Central memory CD8-positive, alpha-beta T cell (primary cell): ENCODE measurements at regions not wholly inside any gene's neighbourhood (a gene's known extent, or its start where the extent isn't known, plus 50 kb on each side); places are given as distances from the start of the nearest gene placed in this dataset.
"Not testable (repeated sequence)": the region's sequence is repeated elsewhere in the genome, so short reads cannot be mapped to it uniquely, and the experiment has no call there.

Experiments
- ATAC-seq: fragments of 150-1000 bp; cut with Tn5 transposase; replicated peaks from 2 replicates; pipeline ENCODE4 v1.10.0; 2022; ENCODE audit warnings: mild to moderate bottlenecking, moderate FRiP score, moderate number of reproducible peaks; ENCODE audit not compliant: poor library complexity, severe bottlenecking; ENCODE audit errors: extremely low read depth
- DNase-seq, 2 donors: peaks; one replicate each; pipeline ENCODE4 v3.0.0; 2021; ENCODE audit warnings: low spot score in 2 of 2
- H3K27ac Mint-ChIP-seq: one replicate; pipeline ENCODE4 v1.8.0; 2022; ENCODE audit warnings: low read depth, mild to moderate bottlenecking, moderate library complexity, mixed read lengths
- H3K27me3 Mint-ChIP-seq: one replicate; pipeline ENCODE4 v1.8.0; 2022; ENCODE audit warnings: mixed read lengths
- H3K36me3 Mint-ChIP-seq: one replicate; pipeline ENCODE4 v1.8.0; 2022; ENCODE audit warnings: mild to moderate bottlenecking, moderate library complexity, mixed read lengths; ENCODE audit not compliant: insufficient read depth
- H3K4me1 Mint-ChIP-seq: one replicate; pipeline ENCODE4 v1.8.0; 2022; ENCODE audit warnings: mixed read lengths
- H3K4me3 Mint-ChIP-seq: one replicate; pipeline ENCODE4 v1.8.0; 2022; ENCODE audit warnings: mild to moderate bottlenecking, moderate library complexity, mixed read lengths
- H3K9me3 Mint-ChIP-seq: one replicate; pipeline ENCODE4 v1.8.0; 2022; ENCODE audit warnings: mixed read lengths

- Mint-ChIP-seq H3K36me3 (peaks cover 2% of the 10 kb centered on the region), H3K27ac (no peak overlapping the region), H3K4me3 (no peak overlapping the region), H3K27me3 (no peaks in the 10 kb centered on the region), H3K4me1 (no peaks in the 10 kb centered on the region), H3K9me3 (peaks cover 7% of the 10 kb centered on the region)
- no peak for ATAC-seq
- DNase-seq = no peak
These were observed 992.2 kb upstream of the PCDH20 start for GRCh38 chr13:62407871-62408270.

GRCh38 chr13:62388515-62388914 is 972.9 kb upstream of the PCDH20 start:
- no peak overlapping the region for H3K4me3 Mint-ChIP-seq
- no peak overlapping the region for H3K27ac Mint-ChIP-seq
- ATAC-seq (no peak), DNase-seq (no peak)
- no peaks in the 10 kb centered on the region for H3K36me3 Mint-ChIP-seq
- H3K4me1 Mint-ChIP-seq = no peaks in the 10 kb centered on the region
- peaks cover 6% of the 10 kb centered on the region for H3K9me3 Mint-ChIP-seq
- H3K27me3 Mint-ChIP-seq = no peaks in the 10 kb centered on the region

GRCh38 chr13:62387647-62388046 is 972.0 kb upstream of the PCDH20 start:
- no peaks in the 10 kb centered on the region for H3K4me1 Mint-ChIP-seq
- ATAC-seq = no peak
- no peaks in the 10 kb centered on the region for H3K27me3 Mint-ChIP-seq
- H3K9me3 Mint-ChIP-seq = peaks cover 6% of the 10 kb centered on the region
- no peak for DNase-seq
- no peak overlapping the region for H3K27ac Mint-ChIP-seq
- no peaks in the 10 kb centered on the region for H3K36me3 Mint-ChIP-seq
- no peak overlapping the region for H3K4me3 Mint-ChIP-seq

- H3K27ac Mint-ChIP-seq, H3K27me3 Mint-ChIP-seq, ATAC-seq, H3K4me3 Mint-ChIP-seq, H3K9me3 Mint-ChIP-seq, H3K36me3 Mint-ChIP-seq, DNase-seq, H3K4me1 Mint-ChIP-seq: not testable (repeated sequence)
These were observed 963.6 kb upstream of the PCDH20 start for GRCh38 chr13:62379241-62379640.

- H3K4me1 Mint-ChIP-seq = no peaks in the 10 kb centered on the region
- H3K27ac Mint-ChIP-seq = no peak overlapping the region
- ATAC-seq (no peak), DNase-seq (no peak)
- H3K27me3 Mint-ChIP-seq = no peaks in the 10 kb centered on the region
- peaks cover 6% of the 10 kb centered on the region for H3K9me3 Mint-ChIP-seq
- no peak overlapping the region for H3K4me3 Mint-ChIP-seq
- H3K36me3 Mint-ChIP-seq = no peaks in the 10 kb centered on the region
These were observed 962.2 kb upstream of the PCDH20 start for GRCh38 chr13:62377838-62378237.

- Mint-ChIP-seq H3K36me3 (no peaks in the 10 kb centered on the region), H3K27ac (no peak overlapping the region), H3K9me3 (peaks cover 6% of the 10 kb centered on the region), H3K4me3 (no peak overlapping the region), H3K4me1 (no peaks in the 10 kb centered on the region), H3K27me3 (no peaks in the 10 kb centered on the region)
- no peak for ATAC-seq
- no peak for DNase-seq
These were observed 960.0 kb upstream of the PCDH20 start for GRCh38 chr13:62375653-62376052.

GRCh38 chr13:62371737-62372136 is 956.1 kb upstream of the PCDH20 start:
- Mint-ChIP-seq H3K36me3 (no peaks in the 10 kb centered on the region), H3K27ac (no peak overlapping the region), H3K27me3 (no peaks in the 10 kb centered on the region), H3K4me1 (no peaks in the 10 kb centered on the region), H3K9me3 (peaks cover 8% of the 10 kb centered on the region), H3K4me3 (no peak overlapping the region)
- DNase-seq (no peak), ATAC-seq (no peak)

- not testable (repeated sequence) for H3K4me3 Mint-ChIP-seq, H3K27me3 Mint-ChIP-seq, H3K4me1 Mint-ChIP-seq, H3K9me3 Mint-ChIP-seq, ATAC-seq, H3K36me3 Mint-ChIP-seq, H3K27ac Mint-ChIP-seq, DNase-seq
These were observed 952.3 kb upstream of the PCDH20 start for GRCh38 chr13:62367971-62368370.

GRCh38 chr13:62360609-62361008 is 945.0 kb upstream of the PCDH20 start:
- Mint-ChIP-seq H3K9me3 (peaks cover 6% of the 10 kb centered on the region), H3K4me3 (no peak overlapping the region), H3K36me3 (no peaks in the 10 kb centered on the region), H3K4me1 (no peaks in the 10 kb centered on the region), H3K27me3 (no peaks in the 10 kb centered on the region), H3K27ac (no peak overlapping the region)
- ATAC-seq (no peak), DNase-seq (no peak)

- DNase-seq (no peak), ATAC-seq (no peak)
- H3K27me3 Mint-ChIP-seq = no peaks in the 10 kb centered on the region
- peaks cover 6% of the 10 kb centered on the region for H3K9me3 Mint-ChIP-seq
- no peak overlapping the region for H3K4me3 Mint-ChIP-seq
- no peak overlapping the region for H3K27ac Mint-ChIP-seq
- H3K4me1 Mint-ChIP-seq = no peaks in the 10 kb centered on the region
- no peaks in the 10 kb centered on the region for H3K36me3 Mint-ChIP-seq
These were observed 942.9 kb upstream of the PCDH20 start for GRCh38 chr13:62358646-62358932.

- ATAC-seq (no peak), DNase-seq (no peak)
- no peaks in the 10 kb centered on the region for H3K36me3 Mint-ChIP-seq
- no peak overlapping the region for H3K4me3 Mint-ChIP-seq
- no peaks in the 10 kb centered on the region for H3K27me3 Mint-ChIP-seq
- peaks cover 6% of the 10 kb centered on the region for H3K9me3 Mint-ChIP-seq
- H3K27ac Mint-ChIP-seq = no peak overlapping the region
- no peaks in the 10 kb centered on the region for H3K4me1 Mint-ChIP-seq
These were observed 942.4 kb upstream of the PCDH20 start for GRCh38 chr13:62357887-62358645.

- DNase-seq (no peak), ATAC-seq (no peak)
- Mint-ChIP-seq H3K27ac (no peak overlapping the region), H3K4me1 (no peaks in the 10 kb centered on the region), H3K27me3 (no peaks in the 10 kb centered on the region), H3K9me3 (peaks cover 6% of the 10 kb centered on the region), H3K4me3 (no peak overlapping the region), H3K36me3 (peaks cover under 1% of the 10 kb centered on the region)
These were observed 941.3 kb upstream of the PCDH20 start for GRCh38 chr13:62356977-62357376.

GRCh38 chr13:62337109-62337880 is 921.6 kb upstream of the PCDH20 start:
- no peaks in the 10 kb centered on the region for H3K4me1 Mint-ChIP-seq
- no peak for ATAC-seq
- H3K27ac Mint-ChIP-seq = no peak overlapping the region
- no peaks in the 10 kb centered on the region for H3K27me3 Mint-ChIP-seq
- no peaks in the 10 kb centered on the region for H3K36me3 Mint-ChIP-seq
- no peak for DNase-seq
- H3K9me3 Mint-ChIP-seq = peaks cover 14% of the 10 kb centered on the region
- no peak overlapping the region for H3K4me3 Mint-ChIP-seq
